Kidney (tissue), 13 donors: ENCODE measurements at regions not wholly inside any gene's neighbourhood (a gene's known extent, or its start where the extent isn't known, plus 50 kb on each side); places are given as distances from the start of the nearest gene placed in this dataset.

Experiments
- DNase-seq, 5 donors: peaks; one replicate each; pipeline ENCODE4 v3.0.0-alpha.2; 2013 to 2020
- FAIRE-seq: peaks from 2 replicates; lab custom pipeline; 2012; peaks lifted over from hg19 to GRCh38; lab: Jason Lieb, UNC
- H3K27ac ChIP-seq, 2 donors: one replicate each; pipeline ENCODE4 v1.7.0; 2013; ENCODE audit warnings: low read depth in 2 of 2, low read length in 2 of 2, inconsistent platforms in 1 of 2
- H3K27me3 ChIP-seq: one replicate; pipeline ENCODE4 v1.7.1; 2013; ENCODE audit warnings: low read length, inconsistent platforms; ENCODE audit not compliant: control insufficient read depth, insufficient read depth
- H3K36me3 ChIP-seq, 3 donors: one replicate each; pipeline versions ENCODE4 v1.7.0 to v1.7.1; 2013; ENCODE audit warnings: low read length in 3 of 3, control low read depth in 1 of 3, inconsistent platforms in 1 of 3; ENCODE audit not compliant: insufficient read depth in 3 of 3, control insufficient read depth in 2 of 3
- H3K4me1 ChIP-seq, 3 donors: one replicate each; pipeline versions ENCODE4 v1.7.0 to v1.7.1; 2013; ENCODE audit warnings: low read length in 3 of 3, inconsistent platforms in 1 of 3, low read depth in 1 of 3; ENCODE audit not compliant: control insufficient read depth in 2 of 3, insufficient read depth in 2 of 3
- H3K4me3 ChIP-seq, 3 donors: one replicate each; pipeline versions ENCODE4 v1.7.0 to v1.8.1; 2013; ENCODE audit warnings: low read length in 3 of 3, control low read depth in 1 of 3, inconsistent platforms in 1 of 3
- H3K9ac ChIP-seq, 3 donors: one replicate each; pipeline versions ENCODE4 v1.7.0 to v1.7.1; 2013; ENCODE audit warnings: low read length in 3 of 3, control low read depth in 1 of 3, inconsistent platforms in 1 of 3
- H3K9me3 ChIP-seq, 3 donors: one replicate each; pipeline versions ENCODE4 v1.7.0 to v1.7.1; 2013; ENCODE audit warnings: low read length in 3 of 3, control low read depth in 1 of 3, inconsistent platforms in 1 of 3; ENCODE audit not compliant: control insufficient read depth in 2 of 3, insufficient read depth in 1 of 3
- CTCF ChIP-seq: IDR thresholded peaks from 3 replicates; pipeline ENCODE4 v1.5.1; 2012; ENCODE audit warnings: mild to moderate bottlenecking, moderate library complexity, borderline replicate concordance; ENCODE audit not compliant: insufficient read depth; ENCODE audit errors: extremely low read depth
- intact Hi-C: fragments of 100-400 bp; cut with DNase I; formaldehyde crosslinking; loops from one replicate; pipeline ENCODE4 v1.11.1; 2022
- donor health status: control.
- donor health status: control.
- donor health status: control.
- donor health status: control.
- donor health status: control.
- donor health status: DM: yes; HTN: yes; CAD: no.
- donor health status: Normal renal cell carcinoma (clear cell type).

GRCh38 chr2:21328177-21328576 lies 204.4 kb downstream of the TDRD15 start:
- no peak overlapping the region for H3K27ac ChIP-seq
- no peak overlapping the region for H3K9ac ChIP-seq
- FAIRE-seq, result no peak
- no peak for DNase-seq
- H3K4me3 ChIP-seq, result no peak overlapping the region
- intact Hi-C loops, result loop anchor here (10.0 kb wide), 1 partner anchor 153 kb away; no protein-coding TSS in a partner anchor
- H3K9me3 ChIP-seq, result no peaks in the 10 kb centered on the region
- H3K27me3 ChIP-seq, result no peaks in the 10 kb centered on the region
- no peak for TF ChIP-seq CTCF
- H3K36me3 ChIP-seq, result no peaks in the 10 kb centered on the region
- H3K4me1 ChIP-seq, result peaks cover 0 to 2% (median 0%) of the 10 kb centered on the region in 3 donors

DNA sequence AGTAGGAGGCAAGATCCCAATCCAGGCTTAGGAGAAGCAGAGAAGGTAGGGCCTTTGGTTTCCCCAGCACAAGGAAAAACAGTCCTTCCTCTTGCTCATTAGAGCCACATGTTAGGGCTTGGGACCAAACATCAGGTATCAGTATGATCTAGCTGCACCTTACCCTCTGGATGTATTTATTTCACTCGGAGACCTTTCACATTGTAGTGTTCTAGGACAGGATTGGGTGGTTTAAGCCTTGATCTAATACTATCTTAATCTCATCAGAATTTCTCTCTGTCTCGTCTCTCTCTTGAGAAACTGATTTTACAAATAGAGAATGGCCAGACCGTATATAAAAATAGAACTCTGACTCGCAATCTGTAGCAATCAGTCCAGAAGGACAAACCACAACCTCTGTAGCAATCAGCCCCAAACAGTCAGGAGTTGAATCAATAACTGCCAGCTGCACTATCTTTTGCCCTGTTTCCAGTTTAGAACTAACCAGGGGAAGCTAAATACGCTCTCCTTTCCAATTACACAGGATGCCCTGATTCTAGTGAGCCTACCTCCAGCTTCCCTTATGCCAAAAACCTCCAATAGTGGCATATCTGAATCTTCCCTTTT lies 207.1 kb downstream of the TDRD15 start:
- FAIRE-seq, result no peak
- no peak overlapping the region for H3K4me3 ChIP-seq
- no peak for TF ChIP-seq CTCF
- peaks cover 0 to 3% (median 0%) of the 10 kb centered on the region in 3 donors for H3K4me1 ChIP-seq
- H3K9me3 ChIP-seq, result no peaks in the 10 kb centered on the region
- DNase-seq, result no peak
- H3K9ac ChIP-seq, result no peak overlapping the region
- H3K27me3 ChIP-seq, result no peaks in the 10 kb centered on the region
- H3K27ac ChIP-seq, result no peak overlapping the region
- intact Hi-C loops, result no loop called here
- no peaks in the 10 kb centered on the region for H3K36me3 ChIP-seq

DNA sequence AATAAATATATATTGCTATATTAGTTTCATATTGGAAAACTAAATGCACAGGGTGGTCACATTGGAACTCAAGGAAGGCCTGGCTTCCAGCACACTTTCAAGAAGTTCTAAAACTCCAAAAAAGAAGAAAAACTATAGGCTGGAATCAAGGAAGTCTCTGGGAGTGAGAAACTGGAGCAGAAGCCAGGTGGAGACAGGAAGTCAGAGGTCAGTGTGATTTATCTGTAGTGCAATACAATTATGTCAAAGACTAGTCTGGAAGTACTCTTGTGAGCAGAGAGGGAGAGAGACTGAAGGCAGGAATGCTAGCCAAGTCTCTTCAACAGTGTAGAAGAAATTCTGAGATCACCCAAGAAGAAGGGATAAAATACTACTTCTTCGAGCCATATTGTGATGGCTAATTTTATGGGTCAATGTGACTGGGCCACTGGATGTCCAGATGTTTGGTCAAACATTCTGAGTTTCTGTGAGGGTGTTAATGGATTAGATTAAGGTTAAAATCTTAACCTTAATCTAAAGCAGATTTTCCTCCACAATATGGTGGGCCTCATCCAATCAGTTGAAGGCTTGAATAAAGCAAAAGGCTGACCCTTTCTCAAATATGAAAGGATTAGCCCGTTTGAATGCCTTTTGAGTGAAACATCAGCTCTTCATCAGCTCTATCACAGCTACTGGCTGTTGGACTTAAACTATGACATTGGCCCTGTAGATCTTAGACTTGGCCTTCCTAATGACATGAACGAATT lies 208.0 kb downstream of the TDRD15 start:
- H3K9ac ChIP-seq, result no peak overlapping the region
- intact Hi-C loops, result no loop called here
- no peak overlapping the region for H3K27ac ChIP-seq
- DNase-seq (peak in 1 of 5 donors; percentile 37), FAIRE-seq (no peak)
- peaks cover 0 to 3% (median 0%) of the 10 kb centered on the region in 3 donors for H3K4me1 ChIP-seq
- no peak for TF ChIP-seq CTCF
- no peaks in the 10 kb centered on the region for H3K27me3 ChIP-seq
- H3K4me3 ChIP-seq, result no peak overlapping the region
- no peaks in the 10 kb centered on the region for H3K9me3 ChIP-seq
- H3K36me3 ChIP-seq, result no peaks in the 10 kb centered on the region
